ENCODE measurements at regions not wholly inside any gene's neighbourhood (a gene's known extent, or its start where the extent isn't known, plus 50 kb on each side); places are given as distances from the start of the nearest gene placed in this dataset.

GRCh38 chr5:17709011-17709710, 74.9 kb downstream of the TAF11L14 start:
- no peak overlapping the region for H3K27ac ChIP-seq
- H3K9me3 ChIP-seq = no peaks in the 10 kb centered on the region
- no peaks in the 10 kb centered on the region for H3K4me1 ChIP-seq
- intact Hi-C loops (cut with DNase I) = no loop called here
- DNase-seq (ENCODE audit: low spot score in 2 of 2) = no peak
- H3K4me3 ChIP-seq = no peak overlapping the region
- H3K27me3 ChIP-seq = no peaks in the 10 kb centered on the region
- no peaks in the 10 kb centered on the region for H3K36me3 ChIP-seq
- TF ChIP-seq, protein P1, sequence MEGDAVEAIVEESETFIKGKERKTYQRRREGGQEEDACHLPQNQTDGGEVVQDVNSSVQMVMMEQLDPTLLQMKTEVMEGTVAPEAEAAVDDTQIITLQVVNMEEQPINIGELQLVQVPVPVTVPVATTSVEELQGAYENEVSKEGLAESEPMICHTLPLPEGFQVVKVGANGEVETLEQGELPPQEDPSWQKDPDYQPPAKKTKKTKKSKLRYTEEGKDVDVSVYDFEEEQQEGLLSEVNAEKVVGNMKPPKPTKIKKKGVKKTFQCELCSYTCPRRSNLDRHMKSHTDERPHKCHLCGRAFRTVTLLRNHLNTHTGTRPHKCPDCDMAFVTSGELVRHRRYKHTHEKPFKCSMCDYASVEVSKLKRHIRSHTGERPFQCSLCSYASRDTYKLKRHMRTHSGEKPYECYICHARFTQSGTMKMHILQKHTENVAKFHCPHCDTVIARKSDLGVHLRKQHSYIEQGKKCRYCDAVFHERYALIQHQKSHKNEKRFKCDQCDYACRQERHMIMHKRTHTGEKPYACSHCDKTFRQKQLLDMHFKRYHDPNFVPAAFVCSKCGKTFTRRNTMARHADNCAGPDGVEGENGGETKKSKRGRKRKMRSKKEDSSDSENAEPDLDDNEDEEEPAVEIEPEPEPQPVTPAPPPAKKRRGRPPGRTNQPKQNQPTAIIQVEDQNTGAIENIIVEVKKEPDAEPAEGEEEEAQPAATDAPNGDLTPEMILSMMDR (IDR thresholded peaks at IDR 0.05) = no peak

GRCh38 chr5:17713301-17713700, 79.0 kb downstream of the TAF11L14 start:
- TF ChIP-seq, protein P1 (IDR thresholded peaks at IDR 0.05) = no peak
- no peak for DNase-seq (ENCODE audit: low spot score in 2 of 2)
- Histone ChIP-seq H3K27me3 (no peaks in the 10 kb centered on the region), H3K36me3 (no peaks in the 10 kb centered on the region), H3K4me1 (no peaks in the 10 kb centered on the region), H3K27ac (no peak overlapping the region), H3K4me3 (no peak overlapping the region), H3K9me3 (no peaks in the 10 kb centered on the region)
- intact Hi-C loops (cut with DNase I) = no loop called here

GRCh38 chr5:17714186-17714585, 79.9 kb downstream of the TAF11L14 start:
- H3K4me1 ChIP-seq = no peaks in the 10 kb centered on the region
- H3K9me3 ChIP-seq = no peaks in the 10 kb centered on the region
- H3K4me3 ChIP-seq = no peak overlapping the region
- H3K27me3 ChIP-seq = no peaks in the 10 kb centered on the region
- TF ChIP-seq, protein P1 (IDR thresholded peaks at IDR 0.05) = no peak
- no peak for DNase-seq (ENCODE audit: low spot score in 2 of 2)
- no peak overlapping the region for H3K27ac ChIP-seq
- intact Hi-C loops (cut with DNase I) = no loop called here
- H3K36me3 ChIP-seq = no peaks in the 10 kb centered on the region

- Histone ChIP-seq H3K9me3 (no peaks in the 10 kb centered on the region), H3K36me3 (no peaks in the 10 kb centered on the region), H3K27ac (no peak overlapping the region), H3K4me3 (no peak overlapping the region), H3K4me1 (no peaks in the 10 kb centered on the region), H3K27me3 (no peaks in the 10 kb centered on the region)
- intact Hi-C loops (cut with DNase I) = no loop called here
- no peak for DNase-seq (ENCODE audit: low spot score in 2 of 2)
- TF ChIP-seq, protein P1 (IDR thresholded peaks at IDR 0.05) = no peak
Observed at GRCh38 chr5:17719592-17719991, 85.3 kb downstream of the TAF11L14 start.

DNA sequence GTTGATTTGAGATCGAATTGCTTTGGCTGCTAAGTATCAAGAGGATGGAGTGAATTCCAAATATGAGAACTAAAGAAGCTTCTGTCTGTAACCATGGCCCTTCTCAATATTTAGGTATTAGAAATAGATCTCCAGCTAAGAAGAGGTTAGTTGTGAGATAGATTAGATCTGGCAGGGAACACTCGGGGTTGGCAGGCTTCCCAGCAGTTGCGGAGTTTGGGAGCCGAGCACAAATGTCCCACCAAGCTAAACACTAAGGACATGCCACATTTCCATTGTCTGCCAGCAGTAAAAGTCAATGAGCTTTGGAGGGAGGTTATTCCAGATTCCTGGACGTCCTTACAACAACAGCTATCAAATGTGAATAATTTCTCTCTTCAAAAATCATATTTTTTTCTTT, 85.8 kb downstream of the TAF11L14 start:
- no peak overlapping the region for H3K4me3 ChIP-seq
- no peaks in the 10 kb centered on the region for H3K36me3 ChIP-seq
- TF ChIP-seq, protein P1 (IDR thresholded peaks at IDR 0.05) = no peak
- H3K9me3 ChIP-seq = no peaks in the 10 kb centered on the region
- no peak for DNase-seq (ENCODE audit: low spot score in 2 of 2)
- no peaks in the 10 kb centered on the region for H3K4me1 ChIP-seq
- H3K27me3 ChIP-seq = no peaks in the 10 kb centered on the region
- H3K27ac ChIP-seq = no peak overlapping the region
- intact Hi-C loops (cut with DNase I) = no loop called here

DNA sequence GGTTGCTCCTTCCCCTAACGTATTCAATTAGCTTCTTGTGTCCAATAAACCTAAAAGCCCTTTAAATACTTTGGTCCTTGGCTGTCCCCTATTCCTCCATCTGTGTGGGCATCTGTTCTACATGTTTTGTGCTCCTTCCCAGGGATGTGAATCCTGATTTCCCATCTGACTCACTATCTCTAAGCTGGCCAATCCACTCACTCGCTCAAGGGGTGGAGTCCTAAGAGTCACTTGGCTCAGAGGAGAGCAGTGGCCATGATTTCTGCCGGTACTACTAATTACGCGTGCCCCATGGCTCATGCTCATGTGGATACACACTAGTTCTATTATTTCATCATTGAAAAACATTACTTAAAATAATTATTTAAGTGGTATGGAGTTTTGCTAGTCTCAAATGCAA, 89.6 kb downstream of the TAF11L14 start:
- intact Hi-C loops (cut with DNase I) = no loop called here
- no peaks in the 10 kb centered on the region for H3K27me3 ChIP-seq
- no peaks in the 10 kb centered on the region for H3K9me3 ChIP-seq
- H3K4me3 ChIP-seq = no peak overlapping the region
- H3K4me1 ChIP-seq = no peaks in the 10 kb centered on the region
- no peak overlapping the region for H3K27ac ChIP-seq
- H3K36me3 ChIP-seq = no peaks in the 10 kb centered on the region
- TF ChIP-seq, protein P1 (IDR thresholded peaks at IDR 0.05) = no peak
- DNase-seq (ENCODE audit: low spot score in 2 of 2) = no peak
